UCSD-AML1 (cell line): ENCODE measurements at regions not wholly inside any gene's neighbourhood (a gene's known extent, or its start where the extent isn't known, plus 50 kb on each side); places are given as distances from the start of the nearest gene placed in this dataset.
"Not testable (repeated sequence)": the region's sequence is repeated elsewhere in the genome, so short reads cannot be mapped to it uniquely, and the experiment has no call there.

Source experiments
- DNase-seq: peaks from one replicate; lab custom pipeline; 2025; ENCODE audit not compliant: unreplicated experiment; lab: John Stamatoyannopoulos, UW

DNA sequence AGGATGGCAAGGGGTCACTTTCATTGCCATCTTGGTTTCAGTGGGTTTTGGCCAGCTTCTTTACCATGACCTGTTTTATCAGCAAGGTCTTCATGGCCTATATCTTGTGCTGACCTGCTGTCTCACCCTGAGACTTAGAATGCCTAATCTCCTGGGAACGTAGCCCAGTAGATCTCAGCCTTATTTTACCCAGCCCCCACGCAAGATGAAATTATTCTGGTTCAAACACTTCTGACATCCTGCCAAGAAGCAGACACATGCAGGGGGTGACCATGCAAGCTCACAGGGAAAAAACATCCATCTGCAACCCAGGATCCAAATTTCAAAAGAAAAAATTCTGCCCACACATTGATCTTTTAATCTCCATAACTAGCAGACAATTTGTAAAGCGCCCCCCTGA is 88.4 kb upstream of the EEPD1 start:
- DNase-seq = no peak

DNA sequence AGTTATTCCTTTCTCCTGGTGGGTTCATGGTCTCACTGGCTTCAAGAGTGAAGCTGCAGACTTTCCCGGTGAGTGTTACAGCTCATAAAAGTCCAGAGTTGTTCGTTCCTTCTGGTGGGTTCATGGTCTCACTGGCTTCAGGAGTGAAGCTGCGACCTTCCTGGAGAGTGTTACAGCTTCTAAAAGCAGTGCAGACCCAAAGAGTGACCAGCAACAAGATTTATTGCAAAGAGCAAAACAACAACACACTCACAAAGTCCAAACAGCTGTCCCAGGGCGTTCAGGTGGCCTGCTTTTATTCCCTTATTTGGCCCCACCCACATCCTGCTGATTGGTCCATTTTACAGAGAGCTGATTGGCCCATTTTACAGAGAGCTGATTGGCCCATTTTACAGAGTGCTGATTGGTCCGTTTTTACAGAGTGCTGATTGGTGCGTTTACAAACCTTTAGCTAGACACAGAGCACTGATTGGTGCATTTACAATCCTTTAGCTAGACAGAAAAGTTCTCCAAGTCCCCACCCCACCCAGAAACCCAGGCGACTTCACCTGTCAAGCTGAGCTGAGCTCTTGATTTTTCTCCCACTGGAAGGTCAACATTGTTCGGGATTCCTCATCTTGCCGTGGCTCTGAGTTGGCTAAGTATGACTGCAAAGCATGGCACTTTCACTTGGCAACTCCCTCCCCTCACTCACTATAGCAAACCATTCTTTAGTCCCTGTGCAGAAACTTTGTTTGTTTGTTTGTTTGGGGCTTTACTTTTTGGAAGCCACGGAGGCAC is 87.3 kb upstream of the EEPD1 start:
- not testable (repeated sequence) for DNase-seq

DNA sequence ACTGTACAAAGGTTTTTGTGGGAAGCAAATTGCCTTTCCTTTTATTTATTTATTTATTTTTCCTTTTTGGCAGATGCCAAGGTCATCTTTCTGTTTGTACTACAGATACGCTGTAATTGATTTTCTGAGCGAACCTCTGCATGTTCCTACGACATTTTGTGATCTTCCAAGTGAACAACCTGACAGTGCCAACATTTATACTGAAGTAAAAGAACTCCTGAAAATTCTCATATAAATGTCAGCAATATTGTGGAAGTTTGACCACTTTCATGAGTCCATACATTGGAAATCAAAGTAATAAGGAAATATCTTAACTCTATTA is 86.8 kb upstream of the EEPD1 start:
- DNase-seq = no peak

DNA sequence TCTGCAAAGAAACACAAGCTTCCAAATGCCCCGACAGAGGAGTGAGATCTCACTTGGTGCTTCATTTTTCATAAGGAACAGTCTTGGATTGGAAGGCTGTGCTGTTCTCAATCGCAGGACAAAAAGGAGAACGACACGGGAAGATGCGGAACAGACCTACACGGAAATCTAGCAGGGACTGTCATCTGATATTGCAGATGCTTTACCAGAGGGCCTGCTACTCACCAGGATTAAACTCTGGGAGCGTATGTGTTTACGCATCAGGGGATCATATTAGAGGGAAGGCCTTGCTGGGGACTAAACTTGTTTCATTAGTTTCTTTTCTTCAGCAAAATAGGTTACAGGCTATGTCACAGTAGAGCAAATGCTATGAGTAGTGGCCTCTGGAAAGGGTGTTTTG is 82.8 kb upstream of the EEPD1 start:
- DNase-seq = no peak

DNA sequence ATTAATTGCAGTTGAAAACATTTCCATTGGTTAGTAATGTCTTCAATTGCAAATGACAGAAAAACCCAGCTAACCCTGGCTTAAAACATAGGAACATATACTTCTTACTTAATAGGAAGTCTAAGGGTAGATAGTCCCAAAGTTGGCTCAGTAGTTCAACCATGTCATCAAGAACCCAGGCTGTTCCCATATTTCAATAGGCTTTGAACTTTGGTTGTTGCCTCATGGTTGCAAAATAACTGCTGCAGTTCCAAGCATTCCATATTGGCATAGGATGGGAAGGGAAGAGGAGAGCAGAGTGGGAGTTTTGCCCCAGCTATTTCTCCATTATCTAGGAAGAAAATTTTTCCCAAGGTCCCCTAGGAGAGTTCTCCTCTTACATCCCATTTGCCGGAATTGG is 81.4 kb upstream of the EEPD1 start:
- DNase-seq = no peak

DNA sequence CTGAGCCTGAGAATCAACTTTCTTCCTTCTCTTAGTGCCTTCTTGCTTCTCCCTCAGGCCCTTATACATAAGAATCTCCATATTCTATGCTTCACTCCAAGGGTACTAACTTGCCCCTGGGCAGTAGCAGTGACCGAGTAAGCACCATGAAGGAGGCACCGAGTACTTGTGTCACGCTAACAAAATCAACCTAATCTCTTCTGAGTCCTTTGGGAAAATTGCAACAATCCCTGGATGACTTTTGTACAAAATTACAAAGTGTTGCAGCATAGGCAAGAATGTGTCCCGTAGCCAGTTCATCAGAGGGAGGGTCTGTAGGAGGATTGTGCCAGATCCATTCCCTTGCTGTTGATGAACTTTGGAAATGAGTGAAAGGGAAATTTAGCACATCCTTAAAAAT is 80.4 kb upstream of the EEPD1 start:
- no peak for DNase-seq

DNA sequence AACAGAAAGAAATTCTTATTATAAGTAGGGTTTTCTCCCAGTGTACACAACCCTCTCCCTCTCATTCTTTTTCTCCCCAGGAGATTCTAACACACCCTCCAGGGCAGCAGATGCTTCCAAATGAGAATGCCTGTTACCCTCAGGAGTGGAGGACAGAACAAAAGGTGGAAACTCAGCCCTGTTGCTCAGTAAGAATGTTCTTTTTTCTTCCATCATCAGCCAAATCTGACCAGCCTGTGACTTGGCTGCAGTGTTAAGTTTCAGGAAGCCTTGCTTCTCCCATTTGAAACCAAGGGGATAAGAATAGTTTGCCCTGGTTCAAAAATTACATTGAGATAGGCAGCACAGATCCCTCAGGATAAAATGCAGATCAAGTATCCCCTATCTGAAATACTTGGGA is 77.5 kb upstream of the EEPD1 start:
- no peak for DNase-seq

DNA sequence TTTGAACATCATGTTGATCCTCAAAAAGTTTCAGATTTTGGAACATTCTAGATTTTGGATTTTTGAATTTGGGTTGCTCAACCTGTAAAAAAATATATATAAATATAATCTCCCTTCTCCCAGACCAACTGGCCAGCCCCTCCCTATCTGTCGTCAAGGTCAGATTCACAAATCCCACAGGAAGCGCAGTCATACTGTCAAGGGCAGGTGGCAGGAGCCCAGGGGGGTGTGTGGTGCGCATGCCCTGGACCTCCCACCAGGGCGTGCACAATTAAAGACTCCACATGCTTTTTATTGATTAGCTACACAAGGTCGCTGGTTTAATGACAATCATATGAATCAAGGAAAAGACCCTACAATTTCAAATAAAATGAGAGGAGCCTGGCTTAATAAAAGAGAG is 77.0 kb upstream of the EEPD1 start:
- DNase-seq = no peak

DNA sequence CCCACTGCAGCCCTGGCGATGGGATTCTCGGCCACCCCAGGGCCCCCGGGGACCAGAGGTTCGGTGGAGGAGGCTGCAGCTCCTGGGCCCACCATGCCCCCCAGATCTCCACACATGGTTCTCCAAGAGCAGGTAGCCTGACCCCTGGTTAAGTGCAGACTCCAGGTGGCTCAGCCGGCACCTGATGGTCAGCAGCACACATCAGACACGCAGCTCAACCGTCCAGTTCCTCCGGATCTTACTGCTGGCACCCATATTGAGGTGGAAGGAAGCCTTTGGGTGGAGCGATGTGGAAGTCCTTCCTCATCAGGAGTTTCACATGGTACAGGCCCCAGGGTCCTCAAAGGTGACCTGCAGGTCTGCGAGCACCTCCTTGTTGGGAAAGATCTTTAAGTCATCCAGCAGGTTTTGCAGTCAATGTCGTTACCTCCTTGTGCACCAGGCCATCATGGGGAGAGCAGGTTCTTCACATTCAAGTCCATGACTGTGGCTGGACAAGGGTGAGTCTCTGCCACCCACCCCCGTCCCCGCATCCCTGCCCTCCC is 74.2 kb upstream of the EEPD1 start:
- DNase-seq = no peak

DNA sequence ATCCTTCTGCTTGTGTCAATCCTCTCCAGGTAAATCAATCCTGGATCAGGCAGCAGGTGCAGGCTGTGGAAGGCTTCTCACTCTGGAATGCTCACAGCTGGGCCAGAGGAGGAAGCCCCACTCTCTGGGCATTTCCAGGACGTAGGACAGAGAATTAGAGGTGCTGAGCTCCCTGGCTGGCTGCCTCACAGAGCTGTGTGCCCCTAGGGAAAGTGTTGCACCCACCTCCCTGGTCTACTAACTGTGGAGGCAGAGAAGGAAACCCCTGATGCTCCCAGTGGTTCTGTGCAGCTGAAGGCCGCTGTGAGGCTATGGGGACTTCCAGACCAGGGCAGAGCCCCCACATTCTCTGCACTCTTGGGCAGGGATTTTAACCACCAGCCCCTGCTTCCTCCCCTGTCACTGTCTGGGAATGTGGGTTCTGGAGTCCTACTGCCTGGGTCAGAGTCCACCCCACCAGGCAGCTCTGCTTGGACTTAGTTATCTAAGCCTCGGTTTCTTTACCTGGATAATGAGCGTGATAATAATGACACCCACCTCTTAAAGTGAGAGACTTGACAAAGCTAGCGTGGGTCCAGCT is 73.5 kb upstream of the EEPD1 start:
- no peak for DNase-seq

DNA sequence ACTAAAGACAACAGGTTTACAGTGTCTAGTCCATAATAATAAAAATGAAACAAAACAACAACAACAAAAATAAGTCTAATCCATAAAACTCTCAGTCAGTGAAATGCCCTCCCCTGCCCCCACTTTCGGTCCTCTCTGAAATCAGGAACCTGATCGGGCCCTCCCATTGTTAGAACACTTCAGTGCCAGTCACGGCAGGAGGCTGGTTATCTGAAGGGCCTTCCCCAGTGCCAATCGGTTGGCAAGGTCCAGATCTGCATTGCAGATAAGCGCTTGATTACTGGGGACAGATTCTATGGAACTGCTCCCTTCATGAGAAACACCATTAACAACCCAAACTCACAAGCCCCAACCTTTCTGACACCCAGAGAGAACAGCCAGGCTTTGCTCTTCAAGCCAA is 72.2 kb upstream of the EEPD1 start:
- no peak for DNase-seq

DNA sequence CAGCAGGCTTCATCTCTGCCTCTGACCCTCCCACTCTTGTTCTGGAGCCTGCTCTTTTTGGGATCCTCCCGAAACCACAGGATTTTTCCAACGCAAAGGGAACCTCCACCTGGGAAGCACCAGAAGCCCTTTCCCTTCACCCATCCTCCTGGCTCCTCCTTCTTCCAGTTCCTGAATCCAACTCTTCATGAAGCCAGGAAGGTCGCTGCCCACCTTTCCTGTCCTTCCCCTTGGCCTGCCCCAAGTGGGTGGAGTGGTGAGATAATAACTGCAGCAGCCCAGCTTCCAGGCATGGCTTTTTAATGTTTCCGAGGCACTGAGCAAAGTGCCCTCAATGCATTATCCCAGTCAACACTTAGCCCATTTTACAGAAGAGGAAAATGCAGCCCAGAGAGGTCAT is 70.8 kb upstream of the EEPD1 start:
- DNase-seq = no peak

DNA sequence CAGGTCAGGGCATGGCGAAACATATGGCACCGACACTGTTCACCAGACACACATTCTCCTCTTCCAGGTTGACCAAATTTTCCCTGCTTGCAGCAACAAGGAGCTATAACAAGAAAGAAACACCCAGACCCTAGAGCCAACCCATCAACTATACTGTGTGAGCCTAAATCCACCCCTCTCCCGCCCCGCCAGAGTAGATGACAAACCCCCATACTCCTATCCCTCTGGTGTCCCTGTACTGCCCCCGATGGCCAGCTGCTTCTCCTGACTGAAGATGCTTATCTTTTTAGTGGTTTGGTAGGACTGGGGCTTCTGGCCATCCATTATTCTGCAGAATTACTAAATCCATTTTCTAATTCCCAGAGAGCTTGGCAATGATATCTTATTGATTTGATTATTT is 70.1 kb upstream of the EEPD1 start:
- DNase-seq = no peak

DNA sequence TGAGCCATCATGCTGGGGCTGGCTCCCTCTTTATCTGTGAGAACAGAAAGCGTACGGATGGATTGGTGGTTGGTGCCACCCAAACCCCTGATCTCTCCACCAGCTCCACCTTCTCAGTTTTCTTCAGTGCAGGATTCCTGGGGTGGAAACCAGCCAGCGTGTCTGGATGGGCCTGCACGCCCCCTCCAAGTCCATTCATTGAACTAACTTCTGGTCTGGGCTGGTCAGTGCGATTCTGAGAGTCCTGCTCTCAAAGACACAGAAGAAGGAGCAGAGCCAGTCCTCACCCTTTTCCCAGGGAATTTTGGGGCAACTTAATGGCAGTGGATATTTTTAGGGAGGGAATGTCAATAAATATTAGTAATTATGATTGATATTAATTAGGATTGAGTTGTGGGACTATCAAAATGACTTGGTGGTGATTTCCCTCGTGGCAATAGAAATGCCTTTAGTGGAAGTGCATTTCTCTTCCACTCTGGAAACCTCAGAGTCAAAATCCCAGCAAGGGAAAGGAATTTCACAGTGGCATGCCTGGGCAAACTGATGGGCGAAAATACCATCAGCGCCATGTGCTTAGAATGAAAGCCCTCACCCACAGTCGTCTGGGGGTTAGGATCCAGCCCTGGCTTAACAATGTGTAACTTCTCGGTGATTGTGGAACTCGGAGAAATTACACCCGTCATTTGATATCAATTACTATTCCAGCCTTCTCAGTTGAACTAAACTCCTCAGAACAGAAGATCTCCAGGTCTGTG is 69.3 kb upstream of the EEPD1 start:
- DNase-seq = no peak

DNA sequence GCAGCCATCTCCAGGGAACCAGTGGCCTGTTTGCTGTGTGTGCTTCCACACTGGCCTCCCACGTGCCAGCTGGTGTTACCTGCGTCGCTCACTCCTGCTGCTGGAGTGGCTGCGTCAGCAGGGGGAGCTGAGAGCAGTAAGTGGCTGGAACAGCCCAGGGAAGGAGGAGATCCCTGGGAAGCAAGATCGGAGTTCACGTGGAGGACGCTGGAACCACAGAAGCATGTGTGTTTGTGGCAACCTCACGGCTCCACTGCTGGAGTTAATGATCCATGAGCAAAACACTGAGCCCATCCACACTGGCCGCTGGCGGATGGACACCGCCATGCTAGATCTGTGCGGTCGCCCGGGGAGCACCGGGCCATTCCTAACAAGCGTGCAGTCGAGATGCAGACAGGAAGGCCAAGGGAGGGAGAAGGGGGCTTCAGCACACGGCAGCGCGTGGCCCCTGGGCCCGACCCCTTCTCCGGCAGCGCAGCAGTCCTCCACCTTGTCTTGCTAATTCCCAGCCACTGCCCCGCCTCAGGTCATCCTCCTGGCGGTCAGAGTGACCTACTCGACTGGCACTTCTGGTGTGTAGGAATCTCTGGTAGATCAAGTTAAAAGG is 68.5 kb upstream of the EEPD1 start:
- no peak for DNase-seq

DNA sequence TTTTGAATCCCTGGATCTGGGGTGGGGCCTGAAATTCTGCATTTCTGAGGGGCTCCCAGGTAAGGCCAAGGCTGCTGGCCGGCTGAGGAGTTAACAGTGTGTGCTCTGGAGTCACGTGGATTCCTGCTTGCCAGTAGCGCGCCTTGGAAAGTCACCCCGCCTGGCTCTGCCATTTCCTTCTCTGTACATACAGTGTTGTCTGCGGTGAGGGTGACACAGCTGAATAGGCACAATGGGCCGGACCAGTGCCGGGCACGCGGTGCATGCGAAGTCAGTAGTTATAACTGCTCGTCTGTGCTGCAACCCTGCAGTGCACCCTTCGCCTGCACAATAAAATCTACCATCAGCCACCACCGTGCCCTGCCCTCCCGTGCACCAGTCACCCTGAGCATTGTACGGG is 68.0 kb upstream of the EEPD1 start:
- no peak for DNase-seq

DNA sequence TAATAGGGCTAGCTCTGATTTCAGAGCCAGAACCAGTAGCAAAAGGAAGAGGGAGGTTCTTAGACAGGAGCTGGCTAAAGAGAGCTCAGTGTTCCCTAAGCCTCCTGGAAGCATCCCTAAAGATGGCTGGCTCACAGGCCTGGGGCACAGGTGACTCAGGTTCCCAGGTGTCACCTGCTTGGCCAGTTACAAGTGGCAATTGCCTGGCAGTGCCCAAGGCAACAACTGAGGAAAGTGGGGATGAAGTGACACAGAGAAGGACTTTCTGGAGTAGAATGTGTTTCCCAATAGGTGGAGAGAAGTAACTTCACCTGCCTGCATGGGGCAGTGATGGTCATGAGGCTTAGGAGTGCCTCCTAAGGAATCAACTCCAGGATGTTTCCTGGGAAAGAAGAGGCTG is 66.5 kb upstream of the EEPD1 start:
- no peak for DNase-seq

DNA sequence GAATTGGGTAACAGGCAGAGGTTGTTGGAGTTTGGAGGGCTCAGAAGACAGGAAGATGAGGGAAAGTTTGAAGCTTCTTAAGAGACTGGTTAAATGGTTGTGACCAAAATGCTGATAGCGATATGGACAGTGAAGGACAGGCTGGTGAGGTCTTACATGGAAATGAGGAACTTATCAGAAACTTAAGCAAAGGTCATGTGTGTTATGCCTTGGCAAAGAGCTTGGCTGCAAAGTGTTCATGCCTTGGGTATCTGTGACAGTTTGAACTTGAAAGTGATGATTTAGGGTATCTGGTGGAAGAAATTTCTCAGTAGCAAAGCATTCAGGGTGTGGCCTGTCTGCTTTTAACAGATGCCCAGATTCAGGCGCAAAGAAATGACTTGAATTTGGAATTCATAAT is 64.5 kb upstream of the EEPD1 start:
- DNase-seq = no peak

DNA sequence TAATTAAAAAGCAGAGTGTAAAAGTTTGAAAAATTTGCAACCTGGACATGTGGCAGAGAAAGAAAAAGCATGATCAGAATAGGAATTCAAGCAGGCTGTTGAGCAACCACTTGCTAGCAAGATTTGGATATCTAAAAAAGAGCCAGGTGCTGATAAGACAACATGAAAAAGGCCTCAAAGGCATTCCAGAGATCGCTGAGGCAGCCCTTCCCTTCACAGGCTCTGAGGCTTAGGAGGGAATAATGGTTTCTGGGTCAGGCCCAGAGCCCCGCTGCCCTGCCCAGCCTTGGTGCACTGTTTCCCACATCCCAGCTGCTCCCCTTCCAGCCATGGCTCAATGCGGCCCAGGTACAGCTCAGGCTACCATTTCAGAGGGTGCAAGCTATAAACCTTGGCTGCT is 64.1 kb upstream of the EEPD1 start:
- DNase-seq = no peak

DNA sequence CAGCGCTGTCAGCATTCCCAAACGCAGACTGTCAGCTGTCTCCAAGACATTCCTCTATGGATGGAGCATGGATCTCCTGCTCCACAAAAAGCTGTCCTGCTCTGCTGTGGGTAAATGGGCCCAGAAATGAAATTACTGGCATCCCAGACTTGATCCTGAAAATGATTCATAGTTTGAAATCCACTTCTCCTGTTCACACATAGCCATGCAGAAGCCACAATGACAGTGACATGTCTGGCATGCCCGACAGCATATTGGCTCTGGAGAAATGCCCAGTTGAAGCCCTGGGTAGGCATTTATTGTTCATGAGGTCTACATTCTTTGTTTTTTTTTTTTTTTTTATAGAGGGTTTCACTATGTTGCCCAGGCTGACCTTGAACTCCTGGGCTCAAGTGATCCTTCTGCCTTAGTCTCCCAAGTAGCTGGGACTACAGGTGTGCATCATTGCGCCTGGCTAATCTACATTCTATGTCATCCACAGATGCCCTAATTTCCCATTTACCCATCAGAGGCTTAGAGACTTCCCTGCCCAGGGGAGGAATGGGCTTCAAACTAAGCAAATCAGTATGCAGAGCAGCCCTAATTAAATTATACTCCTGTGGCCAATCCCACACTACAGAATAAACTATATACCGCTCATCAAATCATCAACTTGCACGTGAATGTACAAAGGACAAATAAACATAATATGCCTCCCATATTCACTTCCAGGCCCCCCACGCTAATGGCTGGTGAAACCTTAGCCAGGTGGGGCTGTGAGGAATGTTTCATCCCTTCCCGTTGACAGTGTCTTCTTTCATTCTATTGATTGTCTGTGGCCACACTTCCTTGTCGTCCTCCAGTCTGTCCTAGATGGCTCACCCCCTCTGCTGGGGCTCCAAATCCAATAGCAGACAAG is 61.8 kb upstream of the EEPD1 start:
- DNase-seq = no peak

DNA sequence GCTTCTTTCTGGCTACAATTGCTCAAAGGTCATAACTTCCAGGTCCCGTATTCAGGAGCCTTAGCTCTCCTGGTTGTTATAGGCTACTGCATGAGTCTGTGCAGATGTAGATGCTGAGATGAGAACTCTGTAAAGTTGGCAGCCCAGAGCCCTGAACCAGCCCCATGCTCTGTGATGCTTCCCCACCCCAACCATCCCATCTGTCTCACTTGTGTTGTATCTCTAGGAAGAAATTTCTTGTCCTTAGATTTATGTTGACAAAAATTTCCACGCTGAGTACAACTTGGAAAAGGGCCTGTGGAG is 61.2 kb upstream of the EEPD1 start:
- DNase-seq = no peak
